ENCODE measurements at regions not wholly inside any gene's neighbourhood (a gene's known extent, or its start where the extent isn't known, plus 50 kb on each side); places are given as distances from the start of the nearest gene placed in this dataset.

DNA sequence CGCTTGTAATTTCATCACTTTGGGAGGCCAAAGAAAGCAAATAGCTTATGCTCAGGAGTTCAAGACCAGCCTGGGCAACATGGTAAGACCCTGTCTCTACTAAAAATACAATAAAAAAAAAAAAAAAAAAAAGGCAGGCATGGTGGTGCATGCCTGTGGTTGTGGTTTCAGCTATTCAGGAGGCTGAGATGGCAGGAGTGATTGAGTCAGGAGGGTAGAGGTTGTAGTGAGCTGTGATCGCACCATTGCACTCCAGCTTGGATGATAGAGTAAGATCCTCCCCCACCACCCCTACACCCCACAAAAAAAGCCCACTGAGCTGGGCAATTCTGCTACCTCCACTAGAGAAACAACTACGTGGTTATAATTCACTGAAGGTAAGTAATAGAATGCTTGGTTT is 118.8 kb upstream of the PCDH18 start (continued):
- TF ChIP-seq, protein P1, sequence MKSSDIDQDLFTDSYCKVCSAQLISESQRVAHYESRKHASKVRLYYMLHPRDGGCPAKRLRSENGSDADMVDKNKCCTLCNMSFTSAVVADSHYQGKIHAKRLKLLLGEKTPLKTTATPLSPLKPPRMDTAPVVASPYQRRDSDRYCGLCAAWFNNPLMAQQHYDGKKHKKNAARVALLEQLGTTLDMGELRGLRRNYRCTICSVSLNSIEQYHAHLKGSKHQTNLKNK (CRISPR knock-in tag; IDR thresholded peaks at IDR 0.05): no peak
- TF ChIP-seq FOXP1 (CRISPR knock-in tag; IDR thresholded peaks at IDR 0.05; ENCODE audit: borderline replicate concordance): no peak
- TF ChIP-seq, protein P2, sequence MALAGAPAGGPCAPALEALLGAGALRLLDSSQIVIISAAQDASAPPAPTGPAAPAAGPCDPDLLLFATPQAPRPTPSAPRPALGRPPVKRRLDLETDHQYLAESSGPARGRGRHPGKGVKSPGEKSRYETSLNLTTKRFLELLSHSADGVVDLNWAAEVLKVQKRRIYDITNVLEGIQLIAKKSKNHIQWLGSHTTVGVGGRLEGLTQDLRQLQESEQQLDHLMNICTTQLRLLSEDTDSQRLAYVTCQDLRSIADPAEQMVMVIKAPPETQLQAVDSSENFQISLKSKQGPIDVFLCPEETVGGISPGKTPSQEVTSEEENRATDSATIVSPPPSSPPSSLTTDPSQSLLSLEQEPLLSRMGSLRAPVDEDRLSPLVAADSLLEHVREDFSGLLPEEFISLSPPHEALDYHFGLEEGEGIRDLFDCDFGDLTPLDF (CRISPR knock-in tag; IDR thresholded peaks at IDR 0.05): no peak
- no peak for TF ChIP-seq ZNF232 (CRISPR knock-in tag; IDR thresholded peaks at IDR 0.05)
- no peak for TF ChIP-seq ZNF423 (CRISPR knock-in tag; IDR thresholded peaks at IDR 0.05)
- TF ChIP-seq SMAD4 (CRISPR knock-in tag; IDR thresholded peaks at IDR 0.05): no peak
- TF ChIP-seq CBFB (CRISPR knock-in tag; IDR thresholded peaks at IDR 0.05; ENCODE audit: low read depth): no peak
- no peak for TF ChIP-seq RORB (CRISPR knock-in tag; IDR thresholded peaks at IDR 0.05)
- no peak for TF ChIP-seq NR3C1 (CRISPR knock-in tag; conservative IDR thresholded peaks at IDR 0.05; ENCODE audit: low read depth)
- TF ChIP-seq ZSCAN18 (CRISPR knock-in tag; IDR thresholded peaks at IDR 0.05): no peak
- no peak for TF ChIP-seq SMAD3 (CRISPR knock-in tag; IDR thresholded peaks at IDR 0.05; ENCODE audit: borderline replicate concordance)

- no peaks in the 10 kb centered on the region for H3K36me3 Mint-ChIP-seq
- H3K27me3 Mint-ChIP-seq (ENCODE audit: low read depth): no peaks in the 10 kb centered on the region
- ChIA-PET CTCF (no interaction called here), POLR2A (no interaction called here)
- H3K9me3 Mint-ChIP-seq: peaks cover 11% of the 10 kb centered on the region
- ATAC-seq (no peak), DNase-seq (ENCODE audit: low spot score) (no peak)
- H3K4me3 Mint-ChIP-seq: no peak overlapping the region
- H3K27ac Mint-ChIP-seq: no peak overlapping the region
- no peaks in the 10 kb centered on the region for H3K4me1 Mint-ChIP-seq
- no peak for TF ChIP-seq CTCF (IDR thresholded peaks at IDR 0.05)
- TF ChIP-seq, protein P1 (CRISPR knock-in tag; IDR thresholded peaks at IDR 0.05): no peak
- TF ChIP-seq, protein P3, sequence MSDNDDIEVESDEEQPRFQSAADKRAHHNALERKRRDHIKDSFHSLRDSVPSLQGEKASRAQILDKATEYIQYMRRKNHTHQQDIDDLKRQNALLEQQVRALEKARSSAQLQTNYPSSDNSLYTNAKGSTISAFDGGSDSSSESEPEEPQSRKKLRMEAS (CRISPR knock-in tag; IDR thresholded peaks at IDR 0.05): no peak
- no peak for TF ChIP-seq HMGA2 (CRISPR knock-in tag; IDR thresholded peaks at IDR 0.05)
- TF ChIP-seq, protein P4, sequence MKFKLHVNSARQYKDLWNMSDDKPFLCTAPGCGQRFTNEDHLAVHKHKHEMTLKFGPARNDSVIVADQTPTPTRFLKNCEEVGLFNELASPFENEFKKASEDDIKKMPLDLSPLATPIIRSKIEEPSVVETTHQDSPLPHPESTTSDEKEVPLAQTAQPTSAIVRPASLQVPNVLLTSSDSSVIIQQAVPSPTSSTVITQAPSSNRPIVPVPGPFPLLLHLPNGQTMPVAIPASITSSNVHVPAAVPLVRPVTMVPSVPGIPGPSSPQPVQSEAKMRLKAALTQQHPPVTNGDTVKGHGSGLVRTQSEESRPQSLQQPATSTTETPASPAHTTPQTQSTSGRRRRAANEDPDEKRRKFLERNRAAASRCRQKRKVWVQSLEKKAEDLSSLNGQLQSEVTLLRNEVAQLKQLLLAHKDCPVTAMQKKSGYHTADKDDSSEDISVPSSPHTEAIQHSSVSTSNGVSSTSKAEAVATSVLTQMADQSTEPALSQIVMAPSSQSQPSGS (CRISPR knock-in tag; IDR thresholded peaks at IDR 0.05; ENCODE audit: borderline replicate concordance, low read depth): no peak
- no peak for TF ChIP-seq ZNF317 (CRISPR knock-in tag; IDR thresholded peaks at IDR 0.05; ENCODE audit: borderline replicate concordance, low read depth)
- no peak for TF ChIP-seq TEAD4 (CRISPR knock-in tag; IDR thresholded peaks at IDR 0.05)
- TF ChIP-seq, protein P5, sequence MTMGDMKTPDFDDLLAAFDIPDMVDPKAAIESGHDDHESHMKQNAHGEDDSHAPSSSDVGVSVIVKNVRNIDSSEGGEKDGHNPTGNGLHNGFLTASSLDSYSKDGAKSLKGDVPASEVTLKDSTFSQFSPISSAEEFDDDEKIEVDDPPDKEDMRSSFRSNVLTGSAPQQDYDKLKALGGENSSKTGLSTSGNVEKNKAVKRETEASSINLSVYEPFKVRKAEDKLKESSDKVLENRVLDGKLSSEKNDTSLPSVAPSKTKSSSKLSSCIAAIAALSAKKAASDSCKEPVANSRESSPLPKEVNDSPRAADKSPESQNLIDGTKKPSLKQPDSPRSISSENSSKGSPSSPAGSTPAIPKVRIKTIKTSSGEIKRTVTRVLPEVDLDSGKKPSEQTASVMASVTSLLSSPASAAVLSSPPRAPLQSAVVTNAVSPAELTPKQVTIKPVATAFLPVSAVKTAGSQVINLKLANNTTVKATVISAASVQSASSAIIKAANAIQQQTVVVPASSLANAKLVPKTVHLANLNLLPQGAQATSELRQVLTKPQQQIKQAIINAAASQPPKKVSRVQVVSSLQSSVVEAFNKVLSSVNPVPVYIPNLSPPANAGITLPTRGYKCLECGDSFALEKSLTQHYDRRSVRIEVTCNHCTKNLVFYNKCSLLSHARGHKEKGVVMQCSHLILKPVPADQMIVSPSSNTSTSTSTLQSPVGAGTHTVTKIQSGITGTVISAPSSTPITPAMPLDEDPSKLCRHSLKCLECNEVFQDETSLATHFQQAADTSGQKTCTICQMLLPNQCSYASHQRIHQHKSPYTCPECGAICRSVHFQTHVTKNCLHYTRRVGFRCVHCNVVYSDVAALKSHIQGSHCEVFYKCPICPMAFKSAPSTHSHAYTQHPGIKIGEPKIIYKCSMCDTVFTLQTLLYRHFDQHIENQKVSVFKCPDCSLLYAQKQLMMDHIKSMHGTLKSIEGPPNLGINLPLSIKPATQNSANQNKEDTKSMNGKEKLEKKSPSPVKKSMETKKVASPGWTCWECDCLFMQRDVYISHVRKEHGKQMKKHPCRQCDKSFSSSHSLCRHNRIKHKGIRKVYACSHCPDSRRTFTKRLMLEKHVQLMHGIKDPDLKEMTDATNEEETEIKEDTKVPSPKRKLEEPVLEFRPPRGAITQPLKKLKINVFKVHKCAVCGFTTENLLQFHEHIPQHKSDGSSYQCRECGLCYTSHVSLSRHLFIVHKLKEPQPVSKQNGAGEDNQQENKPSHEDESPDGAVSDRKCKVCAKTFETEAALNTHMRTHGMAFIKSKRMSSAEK (CRISPR knock-in tag; IDR thresholded peaks at IDR 0.05; ENCODE audit: borderline replicate concordance): no peak
- no peak for TF ChIP-seq GTF2I (CRISPR knock-in tag; conservative IDR thresholded peaks at IDR 0.05)
- TF ChIP-seq PRDM15 (CRISPR knock-in tag; IDR thresholded peaks at IDR 0.05): no peak
- no peak for TF ChIP-seq ELF4 (CRISPR knock-in tag; IDR thresholded peaks at IDR 0.05; ENCODE audit: low read depth)
Measured at GRCh38 chr4:137649711-137650450, 117.6 kb upstream of the PCDH18 start.
